GM23338 (cell line): ENCODE measurements at regions not wholly inside any gene's neighbourhood (a gene's known extent, or its start where the extent isn't known, plus 50 kb on each side); places are given as distances from the start of the nearest gene placed in this dataset.

Experiments
- CREB1 ChIP-seq: fragments of 250-450 bp; sonication (Bioruptor Pico); IDR thresholded peaks from 2 replicates; pipeline ENCODE4 v1.5.0; 2020; ENCODE audit warnings: low read depth, mild to moderate bottlenecking, moderate library complexity
- CTCF ChIP-seq, 2 experiments: fragments of 200-600 bp in 1 of 2; sonication (generic) in 1 of 2; conservative IDR thresholded peaks; 2 replicates each; pipeline versions ENCODE4 v1.5.1 to v1.6.1; 2016 to 2017; ENCODE audit warnings: antibody characterized with exemption in 2 of 2, low read depth in 2 of 2, mild to moderate bottlenecking in 2 of 2, moderate library complexity in 1 of 2
- ETS1 ChIP-seq: IDR thresholded peaks from 2 replicates; pipeline ENCODE4 v1.6.1; 2016; ENCODE audit warnings: antibody characterized with exemption
- EZH2 ChIP-seq: fragments of 200-600 bp; sonication (generic); IDR thresholded peaks from one replicate; pipeline ENCODE4 v1.8.0; 2017; ENCODE audit warnings: antibody characterized with exemption, mild to moderate bottlenecking, low read depth; ENCODE audit not compliant: unreplicated experiment
- EZH2phosphoT487 ChIP-seq: fragments of 200-600 bp; sonication (generic); IDR thresholded peaks from one replicate; pipeline ENCODE4 v1.8.1; 2018; ENCODE audit warnings: antibody characterized with exemption; ENCODE audit not compliant: unreplicated experiment
- JUNB ChIP-seq: IDR thresholded peaks from one replicate; pipeline ENCODE4 v1.6.1; 2016; ENCODE audit warnings: antibody characterized with exemption; ENCODE audit not compliant: unreplicated experiment
- NANOG ChIP-seq: IDR thresholded peaks from 2 replicates; pipeline ENCODE4 v1.6.1; 2016; ENCODE audit warnings: antibody characterized with exemption, borderline replicate concordance
- POLR2AphosphoS5 ChIP-seq: IDR thresholded peaks from 2 replicates; pipeline ENCODE4 v1.6.1; 2016; ENCODE audit warnings: antibody characterized with exemption, low read depth
- REST ChIP-seq: IDR thresholded peaks from one replicate; pipeline ENCODE4 v1.6.1; 2018; ENCODE audit warnings: antibody characterized with exemption; ENCODE audit not compliant: unreplicated experiment
- ZNF114 ChIP-seq: fragments of 250-450 bp; sonication (Bioruptor Pico); IDR thresholded peaks from 2 replicates; pipeline ENCODE4 v1.5.0; 2020; ENCODE audit warnings: mild to moderate bottlenecking, moderate library complexity
- ZNF331 ChIP-seq: fragments of 250-450 bp; sonication (Bioruptor Pico); IDR thresholded peaks from 2 replicates; pipeline ENCODE4 v1.5.0; 2020; ENCODE audit warnings: low read depth, mild to moderate bottlenecking, moderate library complexity

- TF ChIP-seq CTCF (conservative IDR thresholded peaks at IDR 0.05; ENCODE audit: low read depth in 2 of 2) (no peak), EZH2phosphoT487 (no peak), EZH2 (no peak), ZNF114 (no peak), POLR2AphosphoS5 (no peak), REST (no peak), ETS1 (no peak), ZNF331 (no peak), NANOG (no peak), JUNB (no peak), CREB1 (CRISPR knock-in tag) (no peak)
Measured at GRCh38 chr10:83983578-83984255, 155.6 kb upstream of the GHITM start.
